ENCODE measurements at regions not wholly inside any gene's neighbourhood (a gene's known extent, or its start where the extent isn't known, plus 50 kb on each side); places are given as distances from the start of the nearest gene placed in this dataset.
"Not testable (repeated sequence)": the region's sequence is repeated elsewhere in the genome, so short reads cannot be mapped to it uniquely, and the experiment has no call there.

DNA sequence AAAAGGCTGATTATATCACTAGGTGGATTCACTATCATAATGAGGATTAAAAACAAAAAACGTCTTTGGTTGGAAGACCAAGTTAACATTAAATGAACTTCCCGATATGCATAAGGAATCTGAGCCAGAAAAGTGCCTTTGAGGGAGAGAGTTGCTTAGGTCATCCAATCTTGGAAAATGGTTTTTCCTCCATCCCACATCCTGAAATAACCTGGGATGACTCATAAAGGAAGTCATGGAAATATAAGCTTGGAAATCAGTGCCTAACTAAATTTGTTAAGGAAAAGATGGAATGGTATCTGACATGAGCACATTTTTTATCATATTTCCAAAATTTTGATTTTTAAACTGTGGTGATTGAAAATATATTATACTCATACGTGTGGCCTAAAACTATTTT is 66.0 kb downstream of the KBTBD8 start:
- H3K9me3 ChIP-seq: no peaks in the 10 kb centered on the region
- no peaks in the 10 kb centered on the region for H3K27me3 ChIP-seq
- H3K4me1 ChIP-seq: no peaks in the 10 kb centered on the region
- no peaks in the 10 kb centered on the region for H3K36me3 ChIP-seq
- in situ Hi-C loops (cut with MboI; ENCODE audit: low pct_ligation_motif_present in 1 of 4, low pct_unique_long_range_greater_than_20kb in 1 of 4, low sequenced_read_pairs in 3 of 4): no loop called here
- no peak for TF ChIP-seq EP300 (IDR thresholded peaks at IDR 0.05; ENCODE audit: low read depth)
- TF ChIP-seq, protein P1, sequence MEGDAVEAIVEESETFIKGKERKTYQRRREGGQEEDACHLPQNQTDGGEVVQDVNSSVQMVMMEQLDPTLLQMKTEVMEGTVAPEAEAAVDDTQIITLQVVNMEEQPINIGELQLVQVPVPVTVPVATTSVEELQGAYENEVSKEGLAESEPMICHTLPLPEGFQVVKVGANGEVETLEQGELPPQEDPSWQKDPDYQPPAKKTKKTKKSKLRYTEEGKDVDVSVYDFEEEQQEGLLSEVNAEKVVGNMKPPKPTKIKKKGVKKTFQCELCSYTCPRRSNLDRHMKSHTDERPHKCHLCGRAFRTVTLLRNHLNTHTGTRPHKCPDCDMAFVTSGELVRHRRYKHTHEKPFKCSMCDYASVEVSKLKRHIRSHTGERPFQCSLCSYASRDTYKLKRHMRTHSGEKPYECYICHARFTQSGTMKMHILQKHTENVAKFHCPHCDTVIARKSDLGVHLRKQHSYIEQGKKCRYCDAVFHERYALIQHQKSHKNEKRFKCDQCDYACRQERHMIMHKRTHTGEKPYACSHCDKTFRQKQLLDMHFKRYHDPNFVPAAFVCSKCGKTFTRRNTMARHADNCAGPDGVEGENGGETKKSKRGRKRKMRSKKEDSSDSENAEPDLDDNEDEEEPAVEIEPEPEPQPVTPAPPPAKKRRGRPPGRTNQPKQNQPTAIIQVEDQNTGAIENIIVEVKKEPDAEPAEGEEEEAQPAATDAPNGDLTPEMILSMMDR (IDR thresholded peaks at IDR 0.05): no peak
- no peak for TF ChIP-seq POLR2A (IDR thresholded peaks at IDR 0.05)
- no peak for TF ChIP-seq POLR2AphosphoS5 (IDR thresholded peaks at IDR 0.05)
- no peak overlapping the region for H3K4me3 ChIP-seq
- intact Hi-C loops (cut with DNase I; ENCODE audit: low total_unique reads): no loop called here
- DNase-seq: no peak
- no peak overlapping the region for H3K27ac ChIP-seq
- WGBS, 2 donors (ENCODE audit: low coverage in 1 of 2): 78 to 88% methylated on average over 3 of the region's 3 CpGs

DNA sequence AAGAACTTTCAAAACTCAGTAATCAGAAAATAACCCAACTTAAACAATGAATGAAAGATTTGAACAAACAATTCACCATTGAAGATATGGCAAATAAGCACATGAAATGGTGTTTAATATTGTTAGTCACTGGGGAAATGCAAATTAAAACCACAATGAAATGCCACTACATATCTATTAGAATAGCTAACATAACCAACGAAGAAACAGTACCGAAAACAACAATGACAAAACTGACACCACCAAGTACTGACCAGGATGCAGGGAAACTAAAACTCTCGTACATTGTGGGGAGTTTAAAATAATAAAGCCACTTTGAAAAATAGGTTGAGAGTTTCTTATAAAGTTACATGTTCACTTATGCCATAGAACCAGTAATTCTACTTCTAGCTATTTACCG is 69.1 kb downstream of the KBTBD8 start:
- 59 to 60% methylated on average over 4 of the region's 4 CpGs for WGBS, 2 donors (ENCODE audit: low coverage in 1 of 2)
- Histone ChIP-seq H3K27me3 (no peaks in the 10 kb centered on the region), H3K9me3 (no peaks in the 10 kb centered on the region), H3K4me1 (no peaks in the 10 kb centered on the region), H3K4me3 (no peak overlapping the region), H3K36me3 (no peaks in the 10 kb centered on the region), H3K27ac (no peak overlapping the region)
- intact Hi-C loops (cut with DNase I; ENCODE audit: low total_unique reads): no loop called here
- in situ Hi-C loops (cut with MboI; ENCODE audit: low pct_ligation_motif_present in 1 of 4, low pct_unique_long_range_greater_than_20kb in 1 of 4, low sequenced_read_pairs in 3 of 4): no loop called here
- DNase-seq: no peak
- TF ChIP-seq POLR2A (IDR thresholded peaks at IDR 0.05): no peak
- TF ChIP-seq POLR2AphosphoS5 (IDR thresholded peaks at IDR 0.05): no peak
- TF ChIP-seq EP300 (IDR thresholded peaks at IDR 0.05; ENCODE audit: low read depth): no peak
- TF ChIP-seq, protein P1 (IDR thresholded peaks at IDR 0.05): no peak

DNA sequence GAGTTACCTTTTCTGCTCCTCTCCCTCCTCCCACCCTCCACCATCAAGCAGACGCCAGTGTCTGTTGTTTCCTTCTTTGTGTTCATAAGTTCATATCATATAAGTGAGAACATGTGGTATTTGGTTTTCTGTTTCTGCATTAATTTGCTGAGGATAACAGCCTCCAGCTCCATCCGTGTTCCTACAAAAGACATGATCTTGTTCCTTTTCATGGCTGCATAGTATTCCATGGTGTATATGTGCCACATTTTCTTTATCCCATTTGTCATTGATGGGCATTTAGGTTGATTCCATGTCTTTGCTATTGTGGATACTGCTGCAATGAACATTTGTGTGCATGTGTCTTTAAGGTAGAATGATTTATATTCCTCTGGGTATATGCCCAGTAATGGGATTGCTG is 74.5 kb downstream of the KBTBD8 start:
- intact Hi-C loops (cut with DNase I; ENCODE audit: low total_unique reads); H3K27me3 ChIP-seq; H3K4me3 ChIP-seq; DNase-seq; in situ Hi-C loops (cut with MboI; ENCODE audit: low pct_ligation_motif_present in 1 of 4, low pct_unique_long_range_greater_than_20kb in 1 of 4, low sequenced_read_pairs in 3 of 4); H3K36me3 ChIP-seq; H3K27ac ChIP-seq; H3K9me3 ChIP-seq; H3K4me1 ChIP-seq: not testable (repeated sequence)
- WGBS, 2 donors (ENCODE audit: low coverage in 1 of 2): 96 to 100% methylated on average over 2 of the region's 2 CpGs

DNA sequence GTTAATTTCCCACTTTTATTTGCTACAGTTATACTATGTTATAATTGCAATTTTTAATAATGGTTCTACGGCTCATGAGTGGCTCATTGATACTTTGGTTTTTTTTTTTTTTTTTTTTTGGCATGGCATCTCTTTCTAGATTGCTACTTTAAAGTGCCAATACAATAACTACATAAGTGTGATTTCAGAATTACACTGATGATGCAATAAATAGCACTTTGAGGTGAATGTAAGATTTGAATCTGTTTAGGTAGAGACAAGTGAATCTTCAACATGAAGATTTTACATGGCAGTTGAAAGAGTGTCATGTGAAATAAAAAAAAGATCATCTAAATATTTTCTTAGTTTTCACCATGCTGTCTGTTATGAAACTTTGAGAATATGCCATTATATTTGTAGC is 75.7 kb downstream of the KBTBD8 start:
- Histone ChIP-seq H3K27ac (no peak overlapping the region), H3K9me3 (no peaks in the 10 kb centered on the region), H3K4me1 (no peaks in the 10 kb centered on the region), H3K27me3 (no peaks in the 10 kb centered on the region), H3K4me3 (no peak overlapping the region), H3K36me3 (no peaks in the 10 kb centered on the region)
- in situ Hi-C loops (cut with MboI; ENCODE audit: low pct_ligation_motif_present in 1 of 4, low pct_unique_long_range_greater_than_20kb in 1 of 4, low sequenced_read_pairs in 3 of 4): no loop called here
- TF ChIP-seq POLR2A (IDR thresholded peaks at IDR 0.05) (no peak), EP300 (IDR thresholded peaks at IDR 0.05; ENCODE audit: low read depth) (no peak), POLR2AphosphoS5 (IDR thresholded peaks at IDR 0.05) (no peak)
- TF ChIP-seq, protein P1 (IDR thresholded peaks at IDR 0.05): no peak
- WGBS, 2 donors (ENCODE audit: low coverage in 1 of 2): 97 to 100% methylated on average over 1 of the region's 1 CpG
- DNase-seq: no peak
- intact Hi-C loops (cut with DNase I; ENCODE audit: low total_unique reads): no loop called here

DNA sequence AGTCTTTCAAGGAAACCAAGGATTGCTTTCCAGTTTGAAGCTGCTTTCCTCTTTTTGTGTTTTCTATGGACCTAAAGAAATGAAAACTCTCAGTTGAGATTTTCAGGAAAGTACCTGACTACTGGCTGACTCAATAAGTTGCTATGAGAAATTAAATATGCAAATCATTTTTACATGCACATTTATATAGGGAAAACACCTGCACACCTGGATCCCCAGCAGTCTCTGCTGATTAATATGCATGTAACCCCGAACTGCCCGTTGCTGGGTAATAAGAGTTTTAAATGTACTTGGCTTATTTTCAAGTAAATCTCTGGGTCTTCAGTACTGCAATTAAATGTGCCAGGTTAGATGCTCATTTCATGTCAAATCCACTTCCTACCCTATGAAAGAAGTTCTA is 77.2 kb downstream of the KBTBD8 start:
- intact Hi-C loops (cut with DNase I; ENCODE audit: low total_unique reads) (no loop called here), in situ Hi-C loops (cut with MboI; ENCODE audit: low pct_ligation_motif_present in 1 of 4, low pct_unique_long_range_greater_than_20kb in 1 of 4, low sequenced_read_pairs in 3 of 4) (no loop called here)
- Histone ChIP-seq H3K36me3 (no peaks in the 10 kb centered on the region), H3K27ac (no peak overlapping the region), H3K9me3 (no peaks in the 10 kb centered on the region), H3K4me1 (no peaks in the 10 kb centered on the region), H3K4me3 (no peak overlapping the region), H3K27me3 (no peaks in the 10 kb centered on the region)
- DNase-seq: no peak
- TF ChIP-seq EP300 (IDR thresholded peaks at IDR 0.05; ENCODE audit: low read depth) (no peak), POLR2AphosphoS5 (IDR thresholded peaks at IDR 0.05) (no peak), POLR2A (IDR thresholded peaks at IDR 0.05) (no peak)
- WGBS, 2 donors (ENCODE audit: low coverage in 1 of 2): 41 to 56% methylated on average over 2 of the region's 2 CpGs

All from transverse colon (tissue), 4 donors.